ENCODE measurements at regions not wholly inside any gene's neighbourhood (a gene's known extent, or its start where the extent isn't known, plus 50 kb on each side); places are given as distances from the start of the nearest gene placed in this dataset.

- WGBS (ENCODE audit: low lambda C conversion rate, missing lambda C conversion rate), result 78% methylated on average over 11 of the region's 11 CpGs
- H3K4me3 ChIP-seq, result no peak overlapping the region
- H3K9me3 ChIP-seq (ENCODE audit: low read depth), result no peaks in the 10 kb centered on the region
- H3K4me1 ChIP-seq (ENCODE audit: insufficient read depth), result peaks cover 5% of the 10 kb centered on the region
- H4K20me1 ChIP-seq (ENCODE audit: insufficient read depth, poor library complexity, severe bottlenecking), result no peaks in the 10 kb centered on the region
- H3K27ac ChIP-seq, result no peak overlapping the region
- TF ChIP-seq EZH2phosphoT487 (IDR thresholded peaks at IDR 0.05; ENCODE audit: low read depth, severe bottlenecking, unreplicated experiment) (no peak), EZH2 (IDR thresholded peaks at IDR 0.05; ENCODE audit: borderline replicate concordance) (no peak), CTCF (IDR thresholded peaks at IDR 0.05; ENCODE audit: poor library complexity) (no peak)
- H3K9me2 ChIP-seq (replicated peaks; ENCODE audit: insufficient read depth), result no peaks in the 10 kb centered on the region
- no peaks in the 10 kb centered on the region for H3K36me3 ChIP-seq (replicated peaks; ENCODE audit: insufficient read depth, low read depth)
- no peak for DNase-seq (ENCODE audit: low spot score)
- H2AFZ ChIP-seq, result no peak overlapping the region
- H3K4me2 ChIP-seq, result no peak overlapping the region
- no peaks in the 10 kb centered on the region for H3K79me2 ChIP-seq
- no peaks in the 10 kb centered on the region for H3K27me3 ChIP-seq
These were observed 143.9 kb upstream of the NCOR2 start for GRCh38 chr12:124711344-124711743.

GRCh38 chr12:124709722-124710687 lies 142.6 kb upstream of the NCOR2 start:
- Histone ChIP-seq H3K4me1 (ENCODE audit: insufficient read depth) (no peaks in the 10 kb centered on the region), H3K27ac (no peak overlapping the region), H3K4me3 (no peak overlapping the region), H3K36me3 (replicated peaks; ENCODE audit: insufficient read depth, low read depth) (no peaks in the 10 kb centered on the region), H3K4me2 (no peak overlapping the region), H3K27me3 (no peaks in the 10 kb centered on the region), H3K9me3 (ENCODE audit: low read depth) (no peaks in the 10 kb centered on the region), H3K9me2 (replicated peaks; ENCODE audit: insufficient read depth) (no peaks in the 10 kb centered on the region), H3K79me2 (no peaks in the 10 kb centered on the region), H2AFZ (no peak overlapping the region), H4K20me1 (ENCODE audit: insufficient read depth, poor library complexity, severe bottlenecking) (no peaks in the 10 kb centered on the region)
- WGBS (ENCODE audit: low lambda C conversion rate, missing lambda C conversion rate), result 68% methylated on average over 8 of the region's 8 CpGs
- TF ChIP-seq EZH2phosphoT487 (IDR thresholded peaks at IDR 0.05; ENCODE audit: low read depth, severe bottlenecking, unreplicated experiment), result no peak
- peak; percentile 18 for TF ChIP-seq CTCF (IDR thresholded peaks at IDR 0.05; ENCODE audit: poor library complexity)
- no peak for TF ChIP-seq EZH2 (IDR thresholded peaks at IDR 0.05; ENCODE audit: borderline replicate concordance)
- DNase-seq (ENCODE audit: low spot score), result no peak

- Histone ChIP-seq H3K79me2 (no peaks in the 10 kb centered on the region), H3K36me3 (replicated peaks; ENCODE audit: insufficient read depth, low read depth) (no peaks in the 10 kb centered on the region), H3K9me3 (ENCODE audit: low read depth) (no peaks in the 10 kb centered on the region), H3K4me1 (ENCODE audit: insufficient read depth) (no peaks in the 10 kb centered on the region), H3K27me3 (no peaks in the 10 kb centered on the region), H4K20me1 (ENCODE audit: insufficient read depth, poor library complexity, severe bottlenecking) (no peaks in the 10 kb centered on the region), H2AFZ (no peak overlapping the region), H3K4me3 (no peak overlapping the region), H3K9me2 (replicated peaks; ENCODE audit: insufficient read depth) (no peaks in the 10 kb centered on the region), H3K4me2 (no peak overlapping the region), H3K27ac (no peak overlapping the region)
- no peak for DNase-seq (ENCODE audit: low spot score)
- TF ChIP-seq CTCF (IDR thresholded peaks at IDR 0.05; ENCODE audit: poor library complexity), result no peak
- no peak for TF ChIP-seq EZH2 (IDR thresholded peaks at IDR 0.05; ENCODE audit: borderline replicate concordance)
- TF ChIP-seq EZH2phosphoT487 (IDR thresholded peaks at IDR 0.05; ENCODE audit: low read depth, severe bottlenecking, unreplicated experiment), result no peak
- 96% methylated on average over 7 of the region's 8 CpGs for WGBS (ENCODE audit: low lambda C conversion rate, missing lambda C conversion rate)
These were observed 139.9 kb upstream of the NCOR2 start for GRCh38 chr12:124707316-124707715.

Measured in hepatocyte (in vitro differentiated cells).